DND-41 (cell line): ENCODE measurements at regions not wholly inside any gene's neighbourhood (a gene's known extent, or its start where the extent isn't known, plus 50 kb on each side); places are given as distances from the start of the nearest gene placed in this dataset.
A peak's percentile ranks its signal among the peaks of the same experiment; 100 is the strongest.

Experiments used
- ATAC-seq: fragments of 200-7000 bp; cut with Tn5 transposase; 3 replicates; pipeline ENCODE4 v1.9.1; 2021; ENCODE audit warnings: low read depth; ENCODE audit not compliant: insufficient read depth
- DNase-seq: peaks from one replicate; pipeline ENCODE4 v3.0.0-alpha.2; 2020
- H2AFZ ChIP-seq: 2 replicates; pipeline ENCODE4 v1.6.0; 2012; ENCODE audit warnings: low read depth, low read length
- H3K27ac ChIP-seq: 2 replicates; pipeline ENCODE4 v1.5.1; 2012; ENCODE audit warnings: low read length, inconsistent platforms
- H3K27me3 ChIP-seq: fragments of 200-600 bp; sonication (generic); 2 replicates; pipeline ENCODE4 v1.6.0; 2012; ENCODE audit warnings: low read length, mild to moderate bottlenecking, inconsistent platforms; ENCODE audit not compliant: insufficient read depth, poor library complexity
- H3K36me3 ChIP-seq: 2 replicates; pipeline ENCODE4 v1.5.1; 2012; ENCODE audit warnings: low read length, inconsistent platforms; ENCODE audit not compliant: insufficient read depth
- H3K4me1 ChIP-seq: 2 replicates; pipeline ENCODE4 v1.5.1; 2012; ENCODE audit warnings: mild to moderate bottlenecking, low read length; ENCODE audit not compliant: insufficient read depth
- H3K4me2 ChIP-seq: 2 replicates; pipeline ENCODE4 v1.6.0; 2012; ENCODE audit warnings: mild to moderate bottlenecking, moderate library complexity, low read length, inconsistent platforms; ENCODE audit not compliant: insufficient read depth
- H3K4me3 ChIP-seq, 2 experiments: fragments of 200-600 bp in 1 of 2; shearing (Covaris generic) in 1 of 2; 2 replicates each; pipeline ENCODE4 v1.5.1; 2012 to 2016; ENCODE audit warnings: inconsistent platforms in 2 of 2, low read length in 2 of 2, mild to moderate bottlenecking in 2 of 2, low read depth in 1 of 2, moderate library complexity in 1 of 2
- H3K79me2 ChIP-seq: 2 replicates; pipeline ENCODE4 v1.6.0; 2012; ENCODE audit warnings: low read length, inconsistent platforms; ENCODE audit not compliant: insufficient read depth
- H3K9ac ChIP-seq: 2 replicates; pipeline ENCODE4 v1.6.0; 2012; ENCODE audit warnings: low read depth, mild to moderate bottlenecking, inconsistent platforms, low read length, moderate library complexity
- H3K9me3 ChIP-seq: 2 replicates; pipeline ENCODE4 v1.5.1; 2012; ENCODE audit warnings: low read length, moderate library complexity, mild to moderate bottlenecking, inconsistent platforms; ENCODE audit not compliant: insufficient read depth, severe bottlenecking
- H4K20me1 ChIP-seq: 2 replicates; pipeline ENCODE4 v1.6.0; 2012; ENCODE audit warnings: low read length; ENCODE audit not compliant: insufficient read depth
- CTCF ChIP-seq: IDR thresholded peaks from 2 replicates; pipeline ENCODE4 v1.5.1; 2012; ENCODE audit warnings: borderline replicate concordance, low read length, moderate library complexity, mild to moderate bottlenecking; ENCODE audit not compliant: poor library complexity, severe bottlenecking; ENCODE audit errors: extremely low read depth
- EZH2 ChIP-seq: IDR thresholded peaks from 3 replicates; pipeline ENCODE4 v1.6.1; 2012; ENCODE audit warnings: borderline replicate concordance, low read depth, mild to moderate bottlenecking, moderate library complexity, low read length, inconsistent platforms; ENCODE audit not compliant: severe bottlenecking

GRCh38 chr16:6095414-6095813 lies 997.8 kb upstream of the EEF2KMT start:
- Histone ChIP-seq H3K4me2 (no peak overlapping the region), H3K9ac (no peak overlapping the region), H3K4me3 (no peak overlapping the region), H3K79me2 (no peaks in the 10 kb centered on the region), H3K27me3 (no peaks in the 10 kb centered on the region), H4K20me1 (no peaks in the 10 kb centered on the region), H3K4me1 (no peaks in the 10 kb centered on the region), H2AFZ (no peak overlapping the region), H3K27ac (no peak overlapping the region), H3K9me3 (no peaks in the 10 kb centered on the region), H3K36me3 (no peaks in the 10 kb centered on the region)
- ATAC-seq (no peak), DNase-seq (no peak)
- no peak for TF ChIP-seq CTCF
- TF ChIP-seq EZH2, result no peak

- DNase-seq (no peak), ATAC-seq (no peak)
- H3K36me3 ChIP-seq, result no peaks in the 10 kb centered on the region
- H3K9me3 ChIP-seq, result no peaks in the 10 kb centered on the region
- no peak overlapping the region for H3K9ac ChIP-seq
- H2AFZ ChIP-seq, result no peak overlapping the region
- no peak overlapping the region for H3K4me3 ChIP-seq
- TF ChIP-seq CTCF (no peak), EZH2 (no peak)
- no peaks in the 10 kb centered on the region for H4K20me1 ChIP-seq
- H3K27me3 ChIP-seq, result no peaks in the 10 kb centered on the region
- no peak overlapping the region for H3K27ac ChIP-seq
- no peak overlapping the region for H3K4me2 ChIP-seq
- H3K4me1 ChIP-seq, result no peaks in the 10 kb centered on the region
- H3K79me2 ChIP-seq, result no peaks in the 10 kb centered on the region
Observed at GRCh38 chr16:6091021-6091420, 993.4 kb upstream of the EEF2KMT start.

GRCh38 chr16:6081320-6081976 lies 983.9 kb upstream of the EEF2KMT start:
- H4K20me1 ChIP-seq, result no peaks in the 10 kb centered on the region
- no peak overlapping the region for H3K4me2 ChIP-seq
- H3K27ac ChIP-seq, result no peak overlapping the region
- ATAC-seq (0 out of 3 replicates have a peak, but pooled peaks have one; percentile 57), DNase-seq (peak; percentile 48)
- no peak overlapping the region for H3K4me3 ChIP-seq
- no peaks in the 10 kb centered on the region for H3K36me3 ChIP-seq
- no peaks in the 10 kb centered on the region for H3K79me2 ChIP-seq
- no peaks in the 10 kb centered on the region for H3K9me3 ChIP-seq
- no peaks in the 10 kb centered on the region for H3K27me3 ChIP-seq
- TF ChIP-seq CTCF (peak; percentile 89), EZH2 (no peak)
- H3K4me1 ChIP-seq, result no peaks in the 10 kb centered on the region
- no peak overlapping the region for H2AFZ ChIP-seq
- no peak overlapping the region for H3K9ac ChIP-seq

- no peaks in the 10 kb centered on the region for H3K27me3 ChIP-seq
Observed at GRCh38 chr16:6076631-6077030, 979.0 kb upstream of the EEF2KMT start.

More at GRCh38 chr16:6076631-6077030, 979.0 kb upstream of the EEF2KMT start:
- Histone ChIP-seq H3K79me2 (no peaks in the 10 kb centered on the region), H3K4me1 (no peaks in the 10 kb centered on the region), H3K9me3 (no peaks in the 10 kb centered on the region), H3K4me2 (no peak overlapping the region), H2AFZ (no peak overlapping the region), H3K9ac (no peak overlapping the region), H4K20me1 (no peaks in the 10 kb centered on the region), H3K4me3 (no peak overlapping the region), H3K27ac (no peak overlapping the region), H3K36me3 (no peaks in the 10 kb centered on the region)
- DNase-seq (no peak), ATAC-seq (no peak)
- TF ChIP-seq CTCF, result no peak
- no peak for TF ChIP-seq EZH2
